Esophagus muscularis mucosa (tissue), 3 donors: ENCODE measurements at regions not wholly inside any gene's neighbourhood (a gene's known extent, or its start where the extent isn't known, plus 50 kb on each side); places are given as distances from the start of the nearest gene placed in this dataset.

Experiments
- POLR2A ChIP-seq: fragments of 450-650 bp; IDR thresholded peaks from one replicate; pipeline ENCODE4 v1.6.1; 2017; ENCODE audit warnings: antibody characterized with exemption, moderate library complexity, mild to moderate bottlenecking, low read depth
- TF ChIP-seq, protein P1 (sequence below), 3 experiments: fragments of 200-600 bp in 2 of 3; fragments of 450-650 bp in 1 of 3; sonication (generic) in 2 of 3; IDR thresholded peaks; one replicate each; pipeline ENCODE4 v1.5.1; 2017 to 2019; ENCODE audit warnings: antibody characterized with exemption in 3 of 3, mild to moderate bottlenecking in 2 of 3, moderate library complexity in 1 of 3

- TF ChIP-seq, protein P1, sequence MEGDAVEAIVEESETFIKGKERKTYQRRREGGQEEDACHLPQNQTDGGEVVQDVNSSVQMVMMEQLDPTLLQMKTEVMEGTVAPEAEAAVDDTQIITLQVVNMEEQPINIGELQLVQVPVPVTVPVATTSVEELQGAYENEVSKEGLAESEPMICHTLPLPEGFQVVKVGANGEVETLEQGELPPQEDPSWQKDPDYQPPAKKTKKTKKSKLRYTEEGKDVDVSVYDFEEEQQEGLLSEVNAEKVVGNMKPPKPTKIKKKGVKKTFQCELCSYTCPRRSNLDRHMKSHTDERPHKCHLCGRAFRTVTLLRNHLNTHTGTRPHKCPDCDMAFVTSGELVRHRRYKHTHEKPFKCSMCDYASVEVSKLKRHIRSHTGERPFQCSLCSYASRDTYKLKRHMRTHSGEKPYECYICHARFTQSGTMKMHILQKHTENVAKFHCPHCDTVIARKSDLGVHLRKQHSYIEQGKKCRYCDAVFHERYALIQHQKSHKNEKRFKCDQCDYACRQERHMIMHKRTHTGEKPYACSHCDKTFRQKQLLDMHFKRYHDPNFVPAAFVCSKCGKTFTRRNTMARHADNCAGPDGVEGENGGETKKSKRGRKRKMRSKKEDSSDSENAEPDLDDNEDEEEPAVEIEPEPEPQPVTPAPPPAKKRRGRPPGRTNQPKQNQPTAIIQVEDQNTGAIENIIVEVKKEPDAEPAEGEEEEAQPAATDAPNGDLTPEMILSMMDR (IDR thresholded peaks at IDR 0.05): no peak
- no peak for TF ChIP-seq POLR2A
These were observed 608.4 kb downstream of the RAB28 start for GRCh38 chr4:12875640-12876243.
